Right lobe of liver (tissue), 4 donors: ENCODE measurements at regions not wholly inside any gene's neighbourhood (a gene's known extent, or its start where the extent isn't known, plus 50 kb on each side); places are given as distances from the start of the nearest gene placed in this dataset.

Experiments used
- CTCF ChIP-seq, 4 donors: fragments of 200-600 bp in 3 of 4; fragments of 450-650 bp in 1 of 4; IDR thresholded peaks; one replicate each; pipeline versions ENCODE4 v1.5.1 to v1.8.0; 2016 to 2022; ENCODE audit warnings: antibody characterized with exemption in 4 of 4, mild to moderate bottlenecking in 2 of 4
- POLR2A ChIP-seq: fragments of 450-650 bp; IDR thresholded peaks from one replicate; pipeline ENCODE4 v1.6.1; 2017; ENCODE audit warnings: antibody characterized with exemption, mild to moderate bottlenecking
- donor health status: DM: no; HTN: no; CAD: no.
- donor health status: DM: no; HTN: no; CAD: no.
- donor health status: DM: no; HTN: yes; CAD: no.

- TF ChIP-seq CTCF (IDR thresholded peaks at IDR 0.05): no peak
- TF ChIP-seq POLR2A: no peak
These were observed 123.9 kb upstream of the CIBAR2 start for GRCh38 chr16:85235991-85236817.
